Posterior cingulate gyrus (tissue), 11 donors: ENCODE measurements at regions not wholly inside any gene's neighbourhood (a gene's known extent, or its start where the extent isn't known, plus 50 kb on each side); places are given as distances from the start of the nearest gene placed in this dataset.
"Not testable (repeated sequence)": the region's sequence is repeated elsewhere in the genome, so short reads cannot be mapped to it uniquely, and the experiment has no call there.

Experiments
- DNase-seq, 10 donors: peaks; one replicate each; pipeline versions ENCODE4 v3.0.0 to v3.0.0-alpha.2; 2020 to 2021; ENCODE audit warnings: mixed read lengths in 3 of 10
- intact Hi-C: fragments of 100-400 bp; cut with DNase I; formaldehyde crosslinking; loops from one replicate; pipeline ENCODE4 v1.15.1; 2023

- intact Hi-C loops: no loop called here
- peak in 1 of 10 donors; percentile 36 for DNase-seq
Measured at GRCh38 chr15:96135166-96136093, 195.1 kb upstream of the NR2F2 start.

GRCh38 chr15:96138985-96139384, 191.5 kb upstream of the NR2F2 start:
- intact Hi-C loops: no loop called here
- DNase-seq: no peak

DNA sequence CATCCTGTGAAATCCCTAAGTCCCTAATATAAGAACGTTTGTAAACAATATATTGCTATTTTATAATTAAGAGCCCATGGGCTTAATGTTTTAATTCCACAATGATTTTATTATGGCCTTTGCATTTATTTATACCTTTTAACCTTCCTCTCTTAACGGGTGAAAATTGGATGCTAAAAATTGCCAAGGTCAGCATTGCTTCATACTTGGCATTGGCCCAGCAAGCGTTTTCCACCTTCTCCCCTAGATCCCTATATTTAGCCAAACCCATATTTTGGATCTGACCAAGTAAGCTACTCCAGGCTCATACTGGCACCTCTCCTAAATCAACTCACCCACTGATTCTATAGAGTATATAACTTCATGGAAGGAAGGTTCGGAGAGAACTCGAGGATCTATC, 188.0 kb upstream of the NR2F2 start:
- intact Hi-C loops: no loop called here
- no peak for DNase-seq

DNA sequence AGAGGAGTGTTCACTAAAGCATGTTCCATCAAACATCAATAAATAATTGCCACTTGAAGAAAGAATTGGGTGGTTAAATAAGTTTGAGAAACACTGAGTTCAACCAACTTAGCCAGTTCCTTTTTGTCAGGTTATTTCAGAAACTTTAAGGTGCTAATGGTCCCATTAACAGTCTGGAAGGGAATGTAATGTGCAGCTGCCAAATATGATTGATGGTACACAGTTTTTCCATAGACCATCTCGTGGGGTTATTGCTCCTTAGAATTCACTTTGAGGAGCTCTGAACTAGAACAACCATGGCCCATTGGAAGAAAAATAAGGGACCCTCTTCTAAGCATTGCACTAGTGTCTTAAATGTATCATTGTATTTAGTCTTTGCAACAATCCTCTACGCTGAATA, 185.8 kb upstream of the NR2F2 start:
- DNase-seq: no peak
- intact Hi-C loops: no loop called here

DNA sequence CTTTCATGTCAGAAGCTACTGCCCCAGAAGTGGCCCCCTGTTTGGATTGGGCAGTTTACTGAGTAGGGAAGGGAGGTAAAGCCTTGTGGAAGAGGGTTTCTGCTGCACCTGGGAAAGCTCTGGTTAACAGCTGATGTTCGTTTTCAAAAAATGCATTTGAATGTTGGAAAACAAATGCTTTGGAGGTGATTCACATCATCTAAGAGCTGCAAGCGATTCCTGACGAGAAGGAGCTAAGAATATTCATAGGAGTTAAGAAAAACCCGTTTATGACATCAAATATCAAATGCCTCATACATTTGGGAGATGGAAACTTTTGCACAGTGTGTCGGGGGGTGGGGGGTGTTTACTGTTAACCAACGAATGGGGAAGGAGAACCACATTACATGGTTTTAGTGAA, 183.8 kb upstream of the NR2F2 start:
- DNase-seq: no peak
- intact Hi-C loops: no loop called here

DNA sequence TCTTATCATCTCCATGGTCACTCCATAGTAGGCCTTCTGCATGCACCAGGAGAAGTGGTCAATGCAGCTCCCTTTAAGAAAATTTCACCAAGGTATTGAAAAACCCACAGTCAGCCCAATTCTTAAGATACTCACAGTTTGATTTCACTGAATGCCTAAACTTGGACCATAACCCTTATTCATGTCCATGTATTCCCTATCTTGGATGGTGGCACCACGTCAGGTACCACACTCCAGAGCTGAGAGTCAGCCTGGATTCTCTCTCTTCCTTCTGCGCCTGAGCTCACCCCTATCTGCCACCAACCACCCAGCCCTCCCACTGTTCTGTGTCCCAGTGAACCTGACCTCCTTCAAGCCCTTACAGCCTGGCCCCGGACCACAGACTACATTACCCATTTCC, 183.2 kb upstream of the NR2F2 start:
- no peak for DNase-seq
- intact Hi-C loops: no loop called here

- DNase-seq: no peak
- intact Hi-C loops: no loop called here
Measured at GRCh38 chr15:96150254-96150653, 180.2 kb upstream of the NR2F2 start.

DNA sequence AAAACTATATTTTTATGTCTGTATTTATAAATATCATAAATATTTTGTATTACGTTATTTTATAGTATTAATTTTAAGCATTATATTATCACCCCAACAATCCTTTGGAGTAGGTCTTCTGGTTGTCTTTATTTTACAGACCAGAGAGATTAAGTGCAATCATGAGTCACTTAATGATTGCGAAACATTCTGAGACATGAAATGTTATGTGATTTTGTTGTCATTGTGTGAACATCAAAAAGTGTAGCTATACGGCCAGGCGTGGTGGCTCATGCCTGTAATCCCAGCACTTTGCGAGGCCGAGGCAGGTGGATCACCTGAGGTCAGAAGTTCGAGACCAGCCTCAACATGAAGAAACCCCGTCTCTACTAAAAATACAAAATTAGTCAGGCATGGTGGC, 178.8 kb upstream of the NR2F2 start:
- DNase-seq, intact Hi-C loops: not testable (repeated sequence)

DNA sequence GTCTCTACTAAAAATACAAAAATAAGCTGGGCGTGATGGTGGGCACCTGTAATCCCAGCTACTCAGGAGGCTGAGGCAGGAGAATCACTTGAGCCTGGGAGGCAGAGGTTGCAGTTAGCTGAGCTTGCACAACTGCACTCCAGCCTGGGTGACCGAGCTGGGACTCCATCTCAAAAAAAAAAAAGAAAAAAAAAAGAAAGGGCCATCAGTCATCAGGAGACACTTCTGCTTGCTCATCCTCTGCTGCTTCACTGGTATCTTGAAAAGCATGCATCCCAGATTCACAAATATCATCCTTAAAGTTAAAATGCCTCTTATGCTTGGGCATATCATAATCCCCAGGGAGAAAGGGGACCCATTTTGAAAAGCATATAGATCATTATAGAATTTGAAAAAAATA, 176.6 kb upstream of the NR2F2 start:
- intact Hi-C loops: no loop called here
- DNase-seq: no peak

- DNase-seq: no peak
- intact Hi-C loops: no loop called here
Measured at GRCh38 chr15:96158938-96159337, 171.6 kb upstream of the NR2F2 start.

- no peak for DNase-seq
- intact Hi-C loops: no loop called here
Measured at GRCh38 chr15:96160269-96160668, 170.2 kb upstream of the NR2F2 start.

DNA sequence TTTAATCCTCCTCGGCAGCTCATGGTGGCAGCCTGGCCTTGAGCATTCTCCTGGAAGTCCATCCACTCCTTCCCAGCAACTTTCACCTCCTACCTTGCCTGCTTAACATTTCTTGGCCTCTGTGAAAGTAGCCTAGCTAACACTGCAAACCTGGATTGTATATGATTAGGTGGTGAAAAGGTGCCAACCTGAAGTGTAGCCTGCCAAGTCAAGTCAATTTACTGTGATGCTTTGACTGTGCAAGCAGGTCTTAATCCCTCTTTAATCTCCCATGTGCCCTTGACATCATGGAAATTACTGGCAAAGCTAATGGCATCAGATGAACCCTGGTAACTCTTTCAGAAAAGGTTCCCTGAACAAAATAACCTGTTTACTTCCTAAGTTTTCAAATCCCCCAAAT, 169.7 kb upstream of the NR2F2 start:
- DNase-seq: no peak
- intact Hi-C loops: no loop called here

DNA sequence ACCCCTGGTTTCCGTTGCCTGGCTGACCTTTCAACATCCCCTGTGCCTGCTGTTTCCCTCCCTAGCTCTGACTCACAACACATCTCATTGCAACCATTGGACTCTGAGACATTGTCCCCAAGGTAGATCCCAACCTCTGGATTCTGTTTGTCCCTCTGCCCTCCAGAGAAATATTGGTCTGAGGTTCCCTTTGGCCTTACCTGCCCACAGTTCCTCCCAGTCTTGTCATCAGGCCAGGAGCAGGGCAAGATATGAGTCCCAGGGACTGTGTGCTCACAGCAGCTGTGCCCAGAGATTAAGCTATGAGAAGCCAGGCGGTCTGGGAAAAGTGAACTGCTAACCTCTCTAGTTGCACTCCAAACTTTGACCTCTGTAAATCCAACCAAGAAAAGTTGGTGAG, 168.2 kb upstream of the NR2F2 start:
- intact Hi-C loops: no loop called here
- DNase-seq: no peak

DNA sequence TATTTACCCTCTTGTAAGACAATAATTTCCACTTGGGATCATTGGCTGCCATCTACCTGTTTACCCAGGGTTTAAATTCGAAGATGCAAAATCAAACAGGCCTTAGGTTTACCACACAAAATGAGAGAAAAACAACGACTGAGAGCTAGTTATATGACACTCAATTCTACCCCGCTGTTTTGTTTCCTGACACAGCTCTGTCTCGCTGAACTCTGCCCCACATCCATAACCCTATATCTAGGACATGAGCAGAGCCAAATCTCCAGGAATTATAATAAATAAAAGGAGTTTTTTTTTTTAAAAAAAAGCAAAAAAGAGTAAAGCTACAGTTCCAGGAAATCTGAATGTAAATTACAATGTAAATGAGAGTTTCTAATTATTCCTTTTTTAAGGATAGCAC, 165.4 kb upstream of the NR2F2 start:
- intact Hi-C loops: no loop called here
- DNase-seq: no peak

DNA sequence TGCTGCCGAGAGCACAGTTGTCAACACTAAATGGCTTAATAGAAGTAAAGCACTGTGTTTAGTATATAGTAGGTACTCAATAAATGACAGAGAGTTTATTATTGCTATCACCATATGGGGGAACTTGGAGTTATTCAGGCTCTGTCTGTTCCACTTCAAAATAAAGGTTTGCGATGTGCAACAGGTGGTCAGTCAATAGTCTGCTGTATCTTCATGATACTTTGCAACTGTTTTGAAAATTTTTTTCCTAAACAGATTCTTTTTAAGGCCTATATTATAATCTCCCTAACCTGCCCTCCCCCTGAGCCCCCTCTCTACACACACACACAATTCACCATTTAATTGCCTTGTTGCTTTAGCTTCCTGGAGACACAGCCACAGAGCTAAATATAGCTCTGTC, 164.7 kb upstream of the NR2F2 start:
- DNase-seq: no peak
- intact Hi-C loops: no loop called here

DNA sequence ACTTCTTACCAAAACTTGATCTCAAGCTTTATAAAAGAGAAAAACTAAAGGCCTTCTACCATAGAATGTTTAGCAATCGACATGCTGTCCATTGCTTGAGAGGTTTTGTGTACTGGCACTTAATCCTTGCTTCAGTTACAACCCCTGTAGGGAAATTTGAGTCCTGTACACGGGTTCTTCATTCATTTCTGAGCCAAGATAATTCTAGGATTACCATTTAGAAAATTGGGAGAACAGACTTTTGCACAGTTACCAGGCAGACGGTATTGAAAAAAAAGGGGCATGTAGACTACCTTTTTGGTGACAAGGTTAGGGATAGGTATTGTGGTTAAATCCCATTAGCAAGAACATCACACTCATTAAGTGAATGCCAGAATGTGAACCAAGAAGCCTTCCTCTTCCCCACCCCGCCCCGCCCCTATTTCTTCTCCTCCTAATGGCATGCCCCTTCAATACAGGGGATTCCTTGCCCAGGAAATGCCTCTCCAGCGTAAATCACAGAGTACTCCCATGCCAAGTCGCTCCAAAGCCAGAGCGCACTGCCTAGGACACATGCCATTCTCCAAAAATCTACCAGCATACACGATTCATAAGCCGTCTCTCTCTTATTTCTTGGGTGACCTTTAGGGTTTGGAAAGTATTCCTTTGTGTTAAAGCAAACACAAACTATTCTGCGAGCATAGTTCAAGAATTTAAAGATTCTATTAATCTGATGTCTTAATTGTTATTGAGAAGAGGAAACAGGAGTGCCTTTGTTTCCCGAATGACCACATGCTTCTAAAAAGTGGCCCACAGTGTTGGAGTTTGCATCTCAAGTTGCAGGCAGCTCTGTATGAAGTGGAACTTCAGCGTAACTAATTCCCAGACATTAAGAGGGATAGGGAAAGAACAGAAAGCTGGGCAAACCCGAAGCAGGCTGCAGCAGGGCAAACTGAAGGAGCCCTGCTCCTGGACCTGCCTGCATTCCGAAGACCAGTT, 164.0 kb upstream of the NR2F2 start:
- intact Hi-C loops: no loop called here
- no peak for DNase-seq

- DNase-seq, intact Hi-C loops: not testable (repeated sequence)
Measured at GRCh38 chr15:96170616-96170978, 159.9 kb upstream of the NR2F2 start.

DNA sequence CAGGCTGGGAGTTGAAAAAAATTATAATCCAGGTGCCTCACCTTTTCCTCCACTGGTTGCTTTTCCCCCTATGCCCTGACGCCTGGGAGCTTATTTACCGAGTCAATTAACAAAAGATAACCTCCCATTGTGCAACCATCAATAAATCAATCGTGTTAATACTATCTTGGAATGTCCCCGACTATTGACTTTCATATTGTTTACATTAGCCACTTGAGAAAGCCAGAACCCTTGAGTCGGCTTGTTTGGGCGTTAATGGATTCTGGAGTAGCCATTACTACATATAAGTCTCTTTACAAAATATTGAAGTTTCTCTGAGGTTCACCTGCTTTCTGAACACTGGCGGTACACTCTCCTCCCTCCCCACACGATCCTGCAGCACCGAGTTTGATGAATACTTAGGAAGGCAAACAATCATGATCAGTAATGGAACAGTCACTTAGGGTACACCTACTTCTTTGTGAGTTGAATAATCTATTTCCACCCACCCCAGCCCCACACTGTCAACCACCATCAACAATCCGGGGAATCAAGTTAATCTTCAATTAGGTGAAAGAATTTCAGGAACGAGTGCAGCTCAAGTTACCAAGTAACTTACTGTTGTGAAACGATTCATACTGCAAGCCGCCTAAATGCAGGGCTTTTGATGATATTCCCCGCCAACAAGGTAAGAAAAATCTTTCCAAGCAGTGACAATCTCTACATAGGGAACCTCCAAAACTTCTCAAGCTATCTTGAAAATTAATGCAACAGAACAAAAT, 159.3 kb upstream of the NR2F2 start:
- DNase-seq: no peak
- intact Hi-C loops: no loop called here

DNA sequence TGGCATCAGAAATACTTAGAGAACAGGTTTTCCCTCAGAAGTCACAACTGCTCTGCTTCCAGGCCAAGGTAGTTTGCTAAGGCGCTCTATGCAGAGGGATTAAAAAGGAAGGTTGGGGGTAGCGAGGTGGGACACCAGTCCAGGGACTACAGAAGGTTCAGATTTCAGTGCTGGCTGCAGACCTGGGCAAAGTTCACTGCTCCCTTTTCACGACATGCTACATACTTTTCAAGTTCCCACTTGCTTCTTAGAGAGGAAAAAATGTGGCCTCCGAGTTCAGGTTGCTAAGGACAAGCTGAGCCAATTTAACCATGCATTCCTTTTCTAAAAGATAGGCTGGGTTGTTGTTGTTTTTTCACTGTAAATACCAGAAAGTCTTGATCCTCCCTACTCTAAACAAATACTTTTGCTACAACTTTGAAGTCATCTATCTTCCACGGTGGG, 158.6 kb upstream of the NR2F2 start:
- DNase-seq: no peak
- intact Hi-C loops: no loop called here

DNA sequence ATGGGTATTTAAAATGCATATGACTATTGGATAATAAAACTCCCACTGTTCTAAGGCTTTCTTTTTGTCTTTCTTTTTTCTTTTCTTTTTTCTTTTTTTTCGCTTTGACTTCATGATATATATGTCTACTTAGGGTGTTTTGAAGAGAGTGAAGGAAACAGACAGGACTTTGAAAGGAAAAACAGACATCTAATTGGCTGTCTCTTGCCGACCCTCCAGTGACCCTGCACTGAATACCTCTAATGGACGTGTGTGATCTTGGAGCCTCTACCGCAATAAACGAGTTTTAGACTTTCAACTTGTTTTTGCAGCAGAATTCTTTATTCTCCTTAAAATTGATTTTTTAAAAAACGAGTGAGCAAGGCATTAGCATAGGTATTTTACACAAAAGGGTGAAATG, 158.1 kb upstream of the NR2F2 start:
- DNase-seq: no peak
- intact Hi-C loops: no loop called here

GRCh38 chr15:96176831-96177230, 153.7 kb upstream of the NR2F2 start:
- intact Hi-C loops: no loop called here
- DNase-seq: no peak
